Prostate gland (tissue), 2 donors: ENCODE measurements at regions not wholly inside any gene's neighbourhood (a gene's known extent, or its start where the extent isn't known, plus 50 kb on each side); places are given as distances from the start of the nearest gene placed in this dataset.

Experiments
- DNase-seq: peaks from one replicate; pipeline ENCODE4 v3.0.0-alpha.2; 2019; ENCODE audit warnings: low spot score
- H3K27ac ChIP-seq, 2 donors: fragments of 200-600 bp; sonication (generic); 2 replicates each; pipeline ENCODE4 v1.5.1; 2017 to 2019
- H3K27me3 ChIP-seq: fragments of 200-600 bp; sonication (generic); replicated peaks from 2 replicates; pipeline ENCODE4 v1.5.1; 2019; ENCODE audit not compliant: insufficient read depth
- H3K36me3 ChIP-seq, 2 donors: fragments of 200-600 bp; sonication (generic); 1 replicate in 1 of 2; 2 replicates in 1 of 2; pipeline versions ENCODE4 v1.5.1 to v1.8.1; 2017 to 2019
- H3K4me1 ChIP-seq: fragments of 200-600 bp; sonication (generic); replicated peaks from 2 replicates; pipeline ENCODE4 v1.5.1; 2019
- H3K4me3 ChIP-seq, 2 donors: fragments of 200-600 bp; sonication (generic); 2 replicates each; pipeline ENCODE4 v1.5.1; 2017 to 2019
- H3K9me3 ChIP-seq: fragments of 200-600 bp; sonication (generic); 2 replicates; pipeline ENCODE4 v1.5.1; 2017
- CTCF ChIP-seq, 4 experiments: fragments of 200-600 bp in 2 of 4; fragments of 450-650 bp in 2 of 4; sonication (generic) in 2 of 4; IDR thresholded peaks; 1 replicate in 3 of 4; 2 replicates in 1 of 4; pipeline ENCODE4 v1.5.1; 2016 to 2019; ENCODE audit warnings: antibody characterized with exemption in 4 of 4, mild to moderate bottlenecking in 2 of 4, moderate library complexity in 2 of 4
- POLR2A ChIP-seq: fragments of 450-650 bp; IDR thresholded peaks from one replicate; pipeline ENCODE4 v1.6.1; 2016; ENCODE audit warnings: antibody characterized with exemption, mild to moderate bottlenecking
- POLR2AphosphoS5 ChIP-seq: sonication (generic); formaldehyde crosslinking; IDR thresholded peaks from one replicate; pipeline ENCODE4 v1.6.1; 2017; ENCODE audit warnings: antibody characterized with exemption
- WGBS: methylation state at CpG from one replicate; pipeline ENCODE4 v1.1.5; 2018; 5-methylcytosine and 5-hydroxymethylcytosine counted together
- intact Hi-C: fragments of 100-400 bp; cut with DNase I; formaldehyde crosslinking; loops from one replicate; pipeline ENCODE4 v1.14.2; 2022

- Histone ChIP-seq H3K9me3 (no peaks in the 10 kb centered on the region), H3K36me3 (no peaks in the 10 kb centered on the region), H3K27me3 (no peaks in the 10 kb centered on the region), H3K4me1 (no peaks in the 10 kb centered on the region), H3K27ac (no peak overlapping the region), H3K4me3 (no peak overlapping the region)
- WGBS, result 72% methylated on average over 2 of the region's 2 CpGs
- intact Hi-C loops, result no loop called here
- TF ChIP-seq POLR2A (no peak), POLR2AphosphoS5 (no peak), CTCF (IDR thresholded peaks at IDR 0.05) (no peak)
- DNase-seq, result no peak
Observed at GRCh38 chr2:5140347-5140746, 551.8 kb upstream of the SOX11 start.

GRCh38 chr2:5144159-5144558, 548.0 kb upstream of the SOX11 start:
- 83% methylated on average over 15 of the region's 15 CpGs for WGBS
- H3K36me3 ChIP-seq, result no peaks in the 10 kb centered on the region
- no peaks in the 10 kb centered on the region for H3K4me1 ChIP-seq
- H3K9me3 ChIP-seq, result no peaks in the 10 kb centered on the region
- H3K27me3 ChIP-seq, result no peaks in the 10 kb centered on the region
- intact Hi-C loops, result no loop called here
- TF ChIP-seq CTCF (IDR thresholded peaks at IDR 0.05) (no peak), POLR2AphosphoS5 (no peak)
- no peak overlapping the region for H3K27ac ChIP-seq
- no peak for DNase-seq
- no peak overlapping the region for H3K4me3 ChIP-seq

- no peak for DNase-seq
- TF ChIP-seq CTCF (IDR thresholded peaks at IDR 0.05), result no peak
- TF ChIP-seq POLR2AphosphoS5, result no peak
- no peak for TF ChIP-seq POLR2A
- intact Hi-C loops, result no loop called here
- Histone ChIP-seq H3K4me1 (no peaks in the 10 kb centered on the region), H3K36me3 (no peaks in the 10 kb centered on the region), H3K27ac (no peak overlapping the region), H3K4me3 (no peak overlapping the region), H3K27me3 (no peaks in the 10 kb centered on the region), H3K9me3 (no peaks in the 10 kb centered on the region)
- WGBS, result 81% methylated on average over 8 of the region's 8 CpGs
Observed at GRCh38 chr2:5145053-5145452, 547.1 kb upstream of the SOX11 start.

- no peak for DNase-seq
- no peaks in the 10 kb centered on the region for H3K36me3 ChIP-seq
- intact Hi-C loops, result no loop called here
- H3K27ac ChIP-seq, result no peak overlapping the region
- no peaks in the 10 kb centered on the region for H3K27me3 ChIP-seq
- WGBS, result 96% methylated on average over 4 of the region's 4 CpGs
- no peaks in the 10 kb centered on the region for H3K4me1 ChIP-seq
- no peak for TF ChIP-seq CTCF (IDR thresholded peaks at IDR 0.05)
- TF ChIP-seq POLR2A, result no peak
- no peak for TF ChIP-seq POLR2AphosphoS5
- H3K9me3 ChIP-seq, result no peaks in the 10 kb centered on the region
- H3K4me3 ChIP-seq, result no peak overlapping the region
Observed at GRCh38 chr2:5145801-5146200, 546.4 kb upstream of the SOX11 start.

- no peaks in the 10 kb centered on the region for H3K27me3 ChIP-seq
- no peak overlapping the region for H3K4me3 ChIP-seq
- no peak for DNase-seq
- intact Hi-C loops, result no loop called here
- H3K36me3 ChIP-seq, result no peaks in the 10 kb centered on the region
- H3K9me3 ChIP-seq, result no peaks in the 10 kb centered on the region
- no peak overlapping the region for H3K27ac ChIP-seq
- H3K4me1 ChIP-seq, result no peaks in the 10 kb centered on the region
- 89% methylated on average over 5 of the region's 5 CpGs for WGBS
- TF ChIP-seq CTCF (IDR thresholded peaks at IDR 0.05) (no peak), POLR2A (no peak), POLR2AphosphoS5 (no peak)
Observed at GRCh38 chr2:5148392-5149085, 543.6 kb upstream of the SOX11 start.
